SKM-1 treated with dmso at 0.1 percent for 144 hours (cell line): ENCODE measurements at regions not wholly inside any gene's neighbourhood (a gene's known extent, or its start where the extent isn't known, plus 50 kb on each side); places are given as distances from the start of the nearest gene placed in this dataset.
A peak's percentile ranks its signal among the peaks of the same experiment; 100 is the strongest.
"Not testable (repeated sequence)": the region's sequence is repeated elsewhere in the genome, so short reads cannot be mapped to it uniquely, and the experiment has no call there.

Experiments used
- DNase-seq: peaks from one replicate; lab custom pipeline; 2025; ENCODE audit not compliant: unreplicated experiment; lab: John Stamatoyannopoulos, UW

GRCh38 chr13:31515427-31515826 lies 223.9 kb upstream of the RXFP2 start:
- no peak for DNase-seq

GRCh38 chr13:31517599-31517998 lies 221.7 kb upstream of the RXFP2 start:
- no peak for DNase-seq

GRCh38 chr13:31518645-31519044 lies 220.7 kb upstream of the RXFP2 start:
- DNase-seq, result no peak

- DNase-seq, result no peak
Measured at GRCh38 chr13:31521435-31521834, 217.9 kb upstream of the RXFP2 start.

- DNase-seq, result no peak
Measured at GRCh38 chr13:31522396-31522795, 216.9 kb upstream of the RXFP2 start.

GRCh38 chr13:31528176-31528575 lies 211.2 kb upstream of the RXFP2 start:
- no peak for DNase-seq

GRCh38 chr13:31528758-31529157 lies 210.6 kb upstream of the RXFP2 start:
- DNase-seq, result no peak

- no peak for DNase-seq
Measured at GRCh38 chr13:31530922-31531321, 208.4 kb upstream of the RXFP2 start.

GRCh38 chr13:31537052-31537451 lies 202.3 kb upstream of the RXFP2 start:
- no peak for DNase-seq

- DNase-seq, result peak; percentile 25
Measured at GRCh38 chr13:31538067-31539042, 201.0 kb upstream of the RXFP2 start.

- DNase-seq, result no peak
Measured at GRCh38 chr13:31540281-31540680, 199.0 kb upstream of the RXFP2 start.

- no peak for DNase-seq
Measured at GRCh38 chr13:31543190-31543589, 196.1 kb upstream of the RXFP2 start.

GRCh38 chr13:31545616-31546015 lies 193.7 kb upstream of the RXFP2 start:
- no peak for DNase-seq

GRCh38 chr13:31556376-31556775 lies 182.9 kb upstream of the RXFP2 start:
- DNase-seq, result no peak

GRCh38 chr13:31584221-31584620 lies 155.1 kb upstream of the RXFP2 start:
- not testable (repeated sequence) for DNase-seq

- DNase-seq, result no peak
Measured at GRCh38 chr13:31587698-31588266, 151.5 kb upstream of the RXFP2 start.

- no peak for DNase-seq
Measured at GRCh38 chr13:31588316-31588715, 151.0 kb upstream of the RXFP2 start.

- DNase-seq, result no peak
Measured at GRCh38 chr13:31588893-31589292, 150.4 kb upstream of the RXFP2 start.

- DNase-seq, result no peak
Measured at GRCh38 chr13:31591642-31592233, 147.6 kb upstream of the RXFP2 start.

GRCh38 chr13:31594056-31594455 lies 145.3 kb upstream of the RXFP2 start:
- DNase-seq, result no peak

GRCh38 chr13:31595563-31595962 lies 143.8 kb upstream of the RXFP2 start:
- DNase-seq, result no peak

- DNase-seq, result no peak
Measured at GRCh38 chr13:31598990-31599389, 140.3 kb upstream of the RXFP2 start.
